ENCODE measurements at regions not wholly inside any gene's neighbourhood (a gene's known extent, or its start where the extent isn't known, plus 50 kb on each side); places are given as distances from the start of the nearest gene placed in this dataset.

GRCh38 chr22:22767876-22768602, 119.6 kb upstream of the IGLL5 start:
- Mint-ChIP-seq H3K36me3 (no peaks in the 10 kb centered on the region), H3K4me3 (no peak overlapping the region), H3K4me1 (ENCODE audit: unreplicated experiment) (no peaks in the 10 kb centered on the region), H3K9me3 (no peaks in the 10 kb centered on the region), H3K27ac (no peak overlapping the region), H3K27me3 (peaks cover 61% of the 10 kb centered on the region)
- DNase-seq (ENCODE audit: extremely low spot score, unreplicated experiment) = peak; percentile 31
- no peak for TF ChIP-seq CTCF (conservative IDR thresholded peaks at IDR 0.05)

- no peaks in the 10 kb centered on the region for H3K36me3 Mint-ChIP-seq
- no peak for TF ChIP-seq CTCF (conservative IDR thresholded peaks at IDR 0.05)
- peak; percentile 32 for DNase-seq (ENCODE audit: extremely low spot score, unreplicated experiment)
- no peak overlapping the region for H3K27ac Mint-ChIP-seq
- H3K27me3 Mint-ChIP-seq = peaks cover 58% of the 10 kb centered on the region
- H3K4me3 Mint-ChIP-seq = no peak overlapping the region
- no peaks in the 10 kb centered on the region for H3K9me3 Mint-ChIP-seq
- H3K4me1 Mint-ChIP-seq (ENCODE audit: unreplicated experiment) = no peaks in the 10 kb centered on the region
Observed at GRCh38 chr22:22768885-22769284, 118.7 kb upstream of the IGLL5 start.

GRCh38 chr22:22769434-22770279, 118.0 kb upstream of the IGLL5 start:
- H3K27me3 Mint-ChIP-seq = peaks cover 59% of the 10 kb centered on the region
- H3K4me1 Mint-ChIP-seq (ENCODE audit: unreplicated experiment) = no peaks in the 10 kb centered on the region
- no peak for TF ChIP-seq CTCF (conservative IDR thresholded peaks at IDR 0.05)
- H3K4me3 Mint-ChIP-seq = no peak overlapping the region
- H3K9me3 Mint-ChIP-seq = no peaks in the 10 kb centered on the region
- no peak overlapping the region for H3K27ac Mint-ChIP-seq
- H3K36me3 Mint-ChIP-seq = no peaks in the 10 kb centered on the region
- DNase-seq (ENCODE audit: extremely low spot score, unreplicated experiment) = peak; percentile 29

GRCh38 chr22:22770280-22770871, 117.2 kb upstream of the IGLL5 start:
- no peak overlapping the region for H3K27ac Mint-ChIP-seq
- H3K4me3 Mint-ChIP-seq = no peak overlapping the region
- peak; percentile 77 for TF ChIP-seq CTCF (conservative IDR thresholded peaks at IDR 0.05)
- H3K9me3 Mint-ChIP-seq = no peaks in the 10 kb centered on the region
- H3K27me3 Mint-ChIP-seq = peaks cover 63% of the 10 kb centered on the region
- peak; percentile 66 for DNase-seq (ENCODE audit: extremely low spot score, unreplicated experiment)
- H3K4me1 Mint-ChIP-seq (ENCODE audit: unreplicated experiment) = no peaks in the 10 kb centered on the region
- no peaks in the 10 kb centered on the region for H3K36me3 Mint-ChIP-seq

- DNase-seq (ENCODE audit: extremely low spot score, unreplicated experiment) = peak; percentile 32
- no peak for TF ChIP-seq CTCF (conservative IDR thresholded peaks at IDR 0.05)
- no peaks in the 10 kb centered on the region for H3K4me1 Mint-ChIP-seq (ENCODE audit: unreplicated experiment)
- H3K9me3 Mint-ChIP-seq = no peaks in the 10 kb centered on the region
- H3K27me3 Mint-ChIP-seq = peaks cover 66% of the 10 kb centered on the region
- H3K27ac Mint-ChIP-seq = no peak overlapping the region
- H3K4me3 Mint-ChIP-seq = no peak overlapping the region
- H3K36me3 Mint-ChIP-seq = no peaks in the 10 kb centered on the region
Observed at GRCh38 chr22:22770881-22771280, 116.7 kb upstream of the IGLL5 start.
